Upper lobe of left lung (tissue), 4 donors: ENCODE measurements at regions not wholly inside any gene's neighbourhood (a gene's known extent, or its start where the extent isn't known, plus 50 kb on each side); places are given as distances from the start of the nearest gene placed in this dataset.

ENCODE experiments used
- CTCF ChIP-seq, 6 experiments: fragments of 450-650 bp in 4 of 6; fragments of 200-600 bp in 2 of 6; sonication (generic) in 2 of 6; IDR thresholded peaks; one replicate each; pipeline ENCODE4 v1.5.1; 2016 to 2019; ENCODE audit warnings: antibody characterized with exemption in 6 of 6
- POLR2A ChIP-seq, 4 donors: fragments of 450-650 bp; IDR thresholded peaks; one replicate each; pipeline ENCODE4 v1.5.1; 2016 to 2017; ENCODE audit warnings: antibody characterized with exemption in 4 of 4, mild to moderate bottlenecking in 2 of 4

- no peak for TF ChIP-seq POLR2A (IDR thresholded peaks at IDR 0.05)
- TF ChIP-seq CTCF (IDR thresholded peaks at IDR 0.05) = no peak
Observed at GRCh38 chr16:80040814-80041213, 440.3 kb upstream of the MAF start.
